GM23338 (cell line): ENCODE measurements at regions not wholly inside any gene's neighbourhood (a gene's known extent, or its start where the extent isn't known, plus 50 kb on each side); places are given as distances from the start of the nearest gene placed in this dataset.

ENCODE experiments used
- CTCF ChIP-seq, 2 experiments: fragments of 200-600 bp in 1 of 2; sonication (generic) in 1 of 2; conservative IDR thresholded peaks; 2 replicates each; pipeline versions ENCODE4 v1.5.1 to v1.6.1; 2016 to 2017; ENCODE audit warnings: antibody characterized with exemption in 2 of 2, low read depth in 2 of 2, mild to moderate bottlenecking in 2 of 2, moderate library complexity in 1 of 2
- NANOG ChIP-seq: IDR thresholded peaks from 2 replicates; pipeline ENCODE4 v1.6.1; 2016; ENCODE audit warnings: antibody characterized with exemption, borderline replicate concordance

GRCh38 chr5:52466113-52466512 lies 321.6 kb upstream of the ITGA1 start:
- TF ChIP-seq CTCF (conservative IDR thresholded peaks at IDR 0.05; ENCODE audit: low read depth in 2 of 2) = no peak
- no peak for TF ChIP-seq NANOG
